Kidney (tissue), 13 donors: ENCODE measurements at regions not wholly inside any gene's neighbourhood (a gene's known extent, or its start where the extent isn't known, plus 50 kb on each side); places are given as distances from the start of the nearest gene placed in this dataset.

Source experiments
- DNase-seq, 5 donors: peaks; one replicate each; pipeline ENCODE4 v3.0.0-alpha.2; 2013 to 2020
- FAIRE-seq: peaks from 2 replicates; lab custom pipeline; 2012; peaks lifted over from hg19 to GRCh38; lab: Jason Lieb, UNC
- H3K27ac ChIP-seq, 2 donors: one replicate each; pipeline ENCODE4 v1.7.0; 2013; ENCODE audit warnings: low read depth in 2 of 2, low read length in 2 of 2, inconsistent platforms in 1 of 2
- H3K27me3 ChIP-seq: one replicate; pipeline ENCODE4 v1.7.1; 2013; ENCODE audit warnings: low read length, inconsistent platforms; ENCODE audit not compliant: control insufficient read depth, insufficient read depth
- H3K36me3 ChIP-seq, 3 donors: one replicate each; pipeline versions ENCODE4 v1.7.0 to v1.7.1; 2013; ENCODE audit warnings: low read length in 3 of 3, control low read depth in 1 of 3, inconsistent platforms in 1 of 3; ENCODE audit not compliant: insufficient read depth in 3 of 3, control insufficient read depth in 2 of 3
- H3K4me1 ChIP-seq, 3 donors: one replicate each; pipeline versions ENCODE4 v1.7.0 to v1.7.1; 2013; ENCODE audit warnings: low read length in 3 of 3, inconsistent platforms in 1 of 3, low read depth in 1 of 3; ENCODE audit not compliant: control insufficient read depth in 2 of 3, insufficient read depth in 2 of 3
- H3K4me3 ChIP-seq, 3 donors: one replicate each; pipeline versions ENCODE4 v1.7.0 to v1.8.1; 2013; ENCODE audit warnings: low read length in 3 of 3, control low read depth in 1 of 3, inconsistent platforms in 1 of 3
- H3K9ac ChIP-seq, 3 donors: one replicate each; pipeline versions ENCODE4 v1.7.0 to v1.7.1; 2013; ENCODE audit warnings: low read length in 3 of 3, control low read depth in 1 of 3, inconsistent platforms in 1 of 3
- H3K9me3 ChIP-seq, 3 donors: one replicate each; pipeline versions ENCODE4 v1.7.0 to v1.7.1; 2013; ENCODE audit warnings: low read length in 3 of 3, control low read depth in 1 of 3, inconsistent platforms in 1 of 3; ENCODE audit not compliant: control insufficient read depth in 2 of 3, insufficient read depth in 1 of 3
- intact Hi-C: fragments of 100-400 bp; cut with DNase I; formaldehyde crosslinking; loops from one replicate; pipeline ENCODE4 v1.11.1; 2022
- TF ChIP-seq, protein P1 (sequence below): IDR thresholded peaks from 3 replicates; pipeline ENCODE4 v1.5.1; 2012; ENCODE audit warnings: mild to moderate bottlenecking, moderate library complexity, borderline replicate concordance; ENCODE audit not compliant: insufficient read depth; ENCODE audit errors: extremely low read depth
- donor health status: control.
- donor health status: control.
- donor health status: control.
- donor health status: control.
- donor health status: control.
- donor health status: DM: yes; HTN: yes; CAD: no.
- donor health status: Normal renal cell carcinoma (clear cell type).

DNA sequence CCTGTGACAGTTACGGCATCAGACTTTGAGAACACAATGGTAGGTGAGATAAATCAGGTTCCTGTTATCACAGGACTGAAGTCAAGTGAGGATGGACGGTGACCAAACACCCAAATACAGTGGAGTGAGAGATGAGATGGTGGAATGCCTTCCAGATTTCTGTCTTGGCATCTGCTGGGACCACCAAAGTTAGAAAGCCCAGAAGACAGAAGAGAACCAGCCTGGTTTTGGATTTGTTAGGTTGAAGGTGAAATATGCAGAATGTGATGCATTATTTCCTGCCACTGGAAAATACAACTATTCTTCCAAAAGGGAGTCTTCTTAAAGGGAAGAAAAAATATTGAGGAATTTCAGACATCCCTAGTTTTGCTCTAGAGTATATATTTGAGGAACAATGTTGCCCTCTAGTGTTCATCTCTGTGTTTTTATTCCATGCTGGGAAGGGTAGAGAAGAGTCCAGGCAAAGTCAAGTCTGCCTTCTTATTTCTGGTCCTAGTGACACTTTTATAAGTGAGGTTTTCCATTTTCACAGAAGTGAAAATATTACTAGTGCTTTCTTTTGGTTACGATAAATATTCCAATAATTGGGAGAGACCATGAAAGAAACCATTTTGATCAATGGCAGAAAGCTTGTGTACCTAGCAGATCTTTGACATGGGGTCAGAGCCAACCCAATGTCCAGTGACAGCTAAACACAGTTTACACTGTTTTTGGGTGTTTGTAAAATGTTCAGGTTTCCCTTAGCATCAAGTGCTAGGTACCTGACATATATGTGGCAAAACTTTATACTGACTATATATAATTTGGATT, 142.3 kb upstream of the ANKH start:
- Histone ChIP-seq H3K9me3 (no peaks in the 10 kb centered on the region), H3K36me3 (no peaks in the 10 kb centered on the region), H3K4me1 (peaks cover 0 to 3% (median 0%) of the 10 kb centered on the region in 3 donors), H3K27me3 (no peaks in the 10 kb centered on the region), H3K27ac (no peak overlapping the region), H3K4me3 (no peak overlapping the region), H3K9ac (no peak overlapping the region)
- TF ChIP-seq, protein P1, sequence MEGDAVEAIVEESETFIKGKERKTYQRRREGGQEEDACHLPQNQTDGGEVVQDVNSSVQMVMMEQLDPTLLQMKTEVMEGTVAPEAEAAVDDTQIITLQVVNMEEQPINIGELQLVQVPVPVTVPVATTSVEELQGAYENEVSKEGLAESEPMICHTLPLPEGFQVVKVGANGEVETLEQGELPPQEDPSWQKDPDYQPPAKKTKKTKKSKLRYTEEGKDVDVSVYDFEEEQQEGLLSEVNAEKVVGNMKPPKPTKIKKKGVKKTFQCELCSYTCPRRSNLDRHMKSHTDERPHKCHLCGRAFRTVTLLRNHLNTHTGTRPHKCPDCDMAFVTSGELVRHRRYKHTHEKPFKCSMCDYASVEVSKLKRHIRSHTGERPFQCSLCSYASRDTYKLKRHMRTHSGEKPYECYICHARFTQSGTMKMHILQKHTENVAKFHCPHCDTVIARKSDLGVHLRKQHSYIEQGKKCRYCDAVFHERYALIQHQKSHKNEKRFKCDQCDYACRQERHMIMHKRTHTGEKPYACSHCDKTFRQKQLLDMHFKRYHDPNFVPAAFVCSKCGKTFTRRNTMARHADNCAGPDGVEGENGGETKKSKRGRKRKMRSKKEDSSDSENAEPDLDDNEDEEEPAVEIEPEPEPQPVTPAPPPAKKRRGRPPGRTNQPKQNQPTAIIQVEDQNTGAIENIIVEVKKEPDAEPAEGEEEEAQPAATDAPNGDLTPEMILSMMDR = peak; percentile 40
- DNase-seq (peak in 2 of 5 donors; percentile 79 to 80), FAIRE-seq (peak; percentile 93)
- intact Hi-C loops = no loop called here

DNA sequence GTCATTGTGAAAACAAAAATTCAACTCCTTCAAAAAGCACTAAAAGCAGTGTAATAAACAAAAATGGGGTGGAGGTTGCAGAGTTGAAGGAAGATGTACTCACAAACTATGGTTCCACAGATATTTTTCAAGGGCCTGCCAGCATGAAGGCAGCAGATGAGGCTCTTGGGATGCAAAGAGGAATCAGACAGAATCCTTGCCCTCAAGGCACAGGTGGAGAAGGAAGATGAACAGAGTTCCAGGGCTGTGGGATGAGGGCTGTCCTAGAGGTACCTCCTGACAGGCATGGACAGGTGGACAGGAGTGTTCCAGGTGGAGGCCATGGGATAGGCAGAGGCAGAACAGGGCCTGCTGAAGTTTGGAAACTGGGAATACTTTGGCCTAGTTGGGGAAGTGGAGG, 140.5 kb upstream of the ANKH start:
- H3K9ac ChIP-seq = no peak overlapping the region
- no peaks in the 10 kb centered on the region for H3K9me3 ChIP-seq
- no peaks in the 10 kb centered on the region for H3K27me3 ChIP-seq
- TF ChIP-seq, protein P1 = no peak
- FAIRE-seq (no peak), DNase-seq (no peak)
- no peak overlapping the region for H3K4me3 ChIP-seq
- H3K27ac ChIP-seq = no peak overlapping the region
- H3K4me1 ChIP-seq = peaks cover 0 to 4% (median 0%) of the 10 kb centered on the region in 3 donors
- intact Hi-C loops = no loop called here
- H3K36me3 ChIP-seq = no peaks in the 10 kb centered on the region

DNA sequence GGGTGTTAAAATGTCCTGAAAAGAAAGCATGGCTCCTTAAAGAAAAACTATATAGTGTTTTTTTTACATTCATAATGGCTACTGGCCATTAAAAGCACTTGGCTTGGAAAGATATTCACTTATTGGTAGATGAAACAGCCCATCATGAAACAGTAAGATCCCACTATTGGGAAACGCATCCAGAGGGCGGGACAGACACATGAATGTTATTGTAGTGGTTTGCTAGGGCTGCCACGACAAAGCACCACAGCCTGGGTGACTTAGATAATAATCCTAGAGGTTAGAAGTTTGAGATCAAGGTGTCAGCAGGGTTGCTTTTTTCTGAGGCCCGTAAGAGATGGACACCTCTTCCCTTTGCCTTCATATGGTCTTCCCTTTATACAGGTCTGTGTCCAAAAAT, 139.4 kb upstream of the ANKH start:
- intact Hi-C loops = no loop called here
- Histone ChIP-seq H3K27ac (no peak overlapping the region), H3K4me3 (no peak overlapping the region), H3K9ac (no peak overlapping the region), H3K27me3 (no peaks in the 10 kb centered on the region), H3K36me3 (no peaks in the 10 kb centered on the region), H3K4me1 (peaks cover 0 to 4% (median 0%) of the 10 kb centered on the region in 3 donors), H3K9me3 (no peaks in the 10 kb centered on the region)
- FAIRE-seq (no peak), DNase-seq (no peak)
- TF ChIP-seq, protein P1 = no peak
